C4-2B (cell line): ENCODE measurements at regions not wholly inside any gene's neighbourhood (a gene's known extent, or its start where the extent isn't known, plus 50 kb on each side); places are given as distances from the start of the nearest gene placed in this dataset.

Experiments used
- ZFX ChIP-seq: fragments of 450-650 bp; IDR thresholded peaks from 2 replicates; pipeline ENCODE4 v1.6.1; 2017
- TF ChIP-seq, protein P1 (sequence below): fragments of 450-650 bp; conservative IDR thresholded peaks from 2 replicates; pipeline ENCODE4 v1.5.1; 2017; ENCODE audit warnings: mild to moderate bottlenecking

DNA sequence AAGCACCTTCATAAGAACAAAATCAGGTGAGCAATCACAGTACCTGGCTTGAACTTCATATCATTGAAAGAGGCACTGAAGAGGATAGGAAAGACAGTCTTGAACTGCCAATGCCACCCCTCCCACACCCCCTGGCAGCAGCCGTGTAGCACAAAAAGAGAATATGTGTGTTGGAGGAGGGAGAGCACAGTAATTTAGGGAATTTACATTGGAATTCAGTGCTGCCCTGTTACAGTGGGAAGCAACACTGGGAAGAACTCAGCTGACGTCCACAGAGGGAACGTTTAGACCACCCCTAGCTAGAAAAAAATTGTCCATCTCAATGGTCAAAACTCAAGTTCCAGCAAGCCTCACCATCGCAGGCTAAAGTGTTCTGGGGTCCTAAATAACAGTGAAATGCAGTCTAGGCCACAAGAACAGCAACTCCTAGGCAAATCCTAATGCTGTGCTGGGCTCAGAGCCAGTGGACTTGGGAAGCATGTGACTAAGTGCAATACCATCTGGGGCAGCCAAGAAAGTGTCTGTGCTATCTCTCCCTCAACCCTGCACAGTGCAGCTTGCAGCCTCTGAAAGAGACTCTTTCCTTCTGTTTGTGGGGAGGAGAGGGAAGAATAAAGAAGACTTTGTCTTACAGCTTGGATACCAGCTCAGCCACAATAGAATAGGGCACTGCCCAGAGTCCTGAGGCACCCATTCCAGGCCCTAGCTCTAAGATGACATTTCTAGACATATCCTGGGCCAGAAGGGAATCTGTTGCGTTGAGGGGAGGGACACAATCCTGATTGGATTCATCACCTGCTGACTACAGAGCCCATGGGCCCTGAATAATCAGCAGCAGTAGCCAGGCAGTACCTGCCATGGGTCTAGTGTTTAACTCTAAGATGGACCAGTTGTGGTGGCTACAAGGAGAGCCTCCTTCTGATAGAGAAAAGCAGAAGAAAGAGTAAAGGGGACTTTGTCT, 62.1 kb upstream of the VLDLR start:
- TF ChIP-seq, protein P1, sequence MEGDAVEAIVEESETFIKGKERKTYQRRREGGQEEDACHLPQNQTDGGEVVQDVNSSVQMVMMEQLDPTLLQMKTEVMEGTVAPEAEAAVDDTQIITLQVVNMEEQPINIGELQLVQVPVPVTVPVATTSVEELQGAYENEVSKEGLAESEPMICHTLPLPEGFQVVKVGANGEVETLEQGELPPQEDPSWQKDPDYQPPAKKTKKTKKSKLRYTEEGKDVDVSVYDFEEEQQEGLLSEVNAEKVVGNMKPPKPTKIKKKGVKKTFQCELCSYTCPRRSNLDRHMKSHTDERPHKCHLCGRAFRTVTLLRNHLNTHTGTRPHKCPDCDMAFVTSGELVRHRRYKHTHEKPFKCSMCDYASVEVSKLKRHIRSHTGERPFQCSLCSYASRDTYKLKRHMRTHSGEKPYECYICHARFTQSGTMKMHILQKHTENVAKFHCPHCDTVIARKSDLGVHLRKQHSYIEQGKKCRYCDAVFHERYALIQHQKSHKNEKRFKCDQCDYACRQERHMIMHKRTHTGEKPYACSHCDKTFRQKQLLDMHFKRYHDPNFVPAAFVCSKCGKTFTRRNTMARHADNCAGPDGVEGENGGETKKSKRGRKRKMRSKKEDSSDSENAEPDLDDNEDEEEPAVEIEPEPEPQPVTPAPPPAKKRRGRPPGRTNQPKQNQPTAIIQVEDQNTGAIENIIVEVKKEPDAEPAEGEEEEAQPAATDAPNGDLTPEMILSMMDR: no peak
- no peak for TF ChIP-seq ZFX
